HG03469 (cell line): ENCODE measurements at regions not wholly inside any gene's neighbourhood (a gene's known extent, or its start where the extent isn't known, plus 50 kb on each side); places are given as distances from the start of the nearest gene placed in this dataset.

ENCODE experiments used
- ATAC-seq: cut with Tn5 transposase; IDR thresholded peaks from one replicate; pipeline ENCODE4 v1.9.1; 2021; ENCODE audit warnings: mild to moderate bottlenecking, moderate library complexity, moderate number of reproducible peaks; ENCODE audit not compliant: unreplicated experiment

DNA sequence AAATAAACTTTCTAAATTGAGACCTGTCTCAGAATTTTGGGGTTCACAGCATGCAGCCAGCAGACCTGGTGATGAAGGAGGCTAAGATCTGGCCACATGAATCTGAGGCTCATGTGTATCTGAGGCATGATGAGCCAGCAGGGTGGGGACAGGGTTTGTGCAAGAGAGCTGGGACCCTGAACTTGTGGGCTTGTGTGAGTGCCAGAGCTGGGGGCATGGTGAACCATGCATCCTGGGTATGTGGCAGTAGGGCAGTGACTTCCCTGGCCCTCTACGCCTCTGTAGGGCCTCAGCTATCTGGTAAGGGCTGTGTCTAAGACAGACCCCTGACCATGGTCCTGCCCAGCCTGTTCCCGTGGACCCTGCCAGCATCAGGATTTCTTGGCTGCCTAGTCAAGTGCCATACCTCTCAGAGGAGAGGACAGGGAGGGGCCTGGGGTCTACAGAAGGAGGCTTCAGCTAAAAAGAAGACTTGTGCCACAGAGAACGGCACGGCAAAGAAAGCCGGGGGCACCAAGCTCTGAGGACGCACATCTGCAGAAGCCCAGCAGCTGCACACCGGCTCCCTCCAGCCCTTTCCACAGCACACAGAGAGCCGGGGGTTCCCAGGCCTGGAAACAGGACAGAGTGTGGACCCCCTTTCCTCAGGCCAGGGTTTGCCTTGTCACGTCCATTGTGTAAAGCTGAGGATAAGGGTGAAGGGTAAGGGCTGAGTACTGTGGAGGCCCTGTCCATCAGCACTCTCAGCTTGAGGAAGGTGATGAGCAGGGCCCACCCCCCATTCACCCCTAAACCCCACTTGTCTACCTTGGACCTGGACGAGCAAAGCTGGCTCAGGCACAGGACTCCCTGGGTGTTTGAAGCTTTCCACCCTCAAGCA, 130.1 kb downstream of the MRPL36 start:
- ATAC-seq = no peak

DNA sequence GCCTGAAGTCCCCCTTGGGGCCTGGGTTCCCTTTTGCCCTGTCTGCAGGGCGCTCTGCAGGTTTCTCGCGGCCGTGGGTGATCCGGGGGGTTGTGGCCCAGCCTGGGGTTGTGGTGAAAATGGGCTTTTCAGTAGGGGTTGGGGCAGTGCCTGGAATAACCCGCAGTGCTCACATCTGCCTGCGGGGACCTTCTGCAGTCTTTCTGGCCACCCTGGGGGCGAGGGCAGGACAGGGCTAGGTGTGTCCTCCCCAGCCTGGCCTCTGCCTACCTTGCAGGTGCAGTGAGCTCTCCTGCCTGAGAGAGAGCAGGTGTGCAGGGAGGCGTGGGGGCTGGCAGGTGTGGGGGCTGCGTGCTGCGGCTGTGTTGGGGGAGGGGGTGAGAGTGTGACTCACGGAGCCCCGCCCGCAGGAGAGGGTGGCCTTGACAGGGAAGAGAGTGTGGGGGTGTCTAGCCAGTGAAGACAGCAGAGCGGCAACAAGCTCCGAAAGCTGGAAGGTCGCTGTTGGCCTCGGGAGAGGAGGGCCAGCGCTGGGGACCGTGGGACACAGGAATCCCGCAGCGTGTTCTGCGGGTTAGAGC, 131.4 kb downstream of the MRPL36 start:
- ATAC-seq = no peak

DNA sequence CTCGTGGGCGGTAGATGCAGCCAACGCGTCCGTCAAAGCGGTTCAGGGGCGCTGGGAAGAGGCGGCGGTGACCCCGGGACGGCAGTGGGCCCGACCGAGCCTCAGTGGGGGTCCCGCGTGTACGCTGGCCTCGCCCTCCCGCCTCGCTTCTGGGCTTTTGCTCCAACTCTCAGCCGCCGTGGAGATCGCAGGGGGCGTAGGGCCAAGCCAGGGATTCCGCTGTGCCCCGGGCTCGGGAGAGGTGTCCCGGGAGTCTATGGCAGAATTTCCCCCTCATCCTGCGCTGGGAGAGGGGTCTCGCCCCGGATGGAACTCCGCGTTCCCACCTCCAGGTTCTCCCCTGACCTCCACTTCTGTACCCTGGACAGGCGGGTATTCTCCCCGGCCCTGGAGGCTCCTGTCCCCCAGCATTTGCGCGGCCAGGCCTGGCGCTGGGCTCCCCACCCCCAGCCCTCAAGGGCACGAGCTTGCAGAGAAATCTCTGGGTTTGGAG, 131.9 kb downstream of the MRPL36 start:
- no peak for ATAC-seq

- ATAC-seq = no peak
Observed at GRCh38 chr5:1666812-1667588, 132.6 kb downstream of the MRPL36 start.

DNA sequence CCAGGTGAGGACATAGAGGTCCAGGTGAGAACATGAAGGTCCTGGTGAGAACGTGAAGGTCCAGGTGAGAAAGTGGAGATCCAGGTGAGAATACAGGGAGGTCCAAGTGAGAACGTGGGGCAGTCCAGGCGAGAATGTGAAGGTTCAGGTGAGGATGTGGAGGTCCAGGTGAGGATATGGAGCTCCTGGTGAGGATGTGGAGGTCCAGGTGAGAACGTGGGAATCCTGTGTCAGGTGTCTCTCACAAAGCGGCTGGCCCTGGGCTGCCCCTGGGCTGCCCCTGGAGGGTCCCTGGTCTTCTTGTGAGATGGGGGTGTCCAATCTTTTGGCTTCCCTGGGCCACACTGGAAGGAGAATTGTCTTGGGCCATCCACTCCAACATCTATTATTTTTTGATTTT, 133.4 kb downstream of the MRPL36 start:
- ATAC-seq = no peak

DNA sequence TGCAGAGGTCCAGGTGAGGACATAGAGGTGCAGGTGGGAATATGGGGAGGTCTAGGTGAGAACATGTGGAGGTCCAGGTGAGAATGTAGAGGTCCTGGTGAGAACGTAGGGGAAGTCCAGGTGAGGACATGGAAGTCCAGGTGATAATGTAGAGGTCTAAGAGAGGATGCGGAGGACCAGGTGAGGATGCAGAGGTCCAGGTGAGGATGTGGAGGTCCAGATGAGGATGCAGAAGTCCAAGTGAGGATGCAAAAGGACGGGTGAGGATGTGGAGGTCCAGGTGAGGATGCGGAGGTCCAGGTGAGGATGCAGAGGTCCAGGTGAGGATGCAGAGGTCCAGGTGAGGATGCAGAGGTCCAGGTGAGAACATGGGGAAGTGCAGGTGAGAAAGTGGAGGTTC, 133.8 kb downstream of the MRPL36 start:
- no peak for ATAC-seq

GRCh38 chr5:1665231-1665630, 134.4 kb downstream of the MRPL36 start:
- ATAC-seq = no peak

GRCh38 chr5:1663186-1663585, 136.5 kb downstream of the MRPL36 start:
- ATAC-seq = no peak

DNA sequence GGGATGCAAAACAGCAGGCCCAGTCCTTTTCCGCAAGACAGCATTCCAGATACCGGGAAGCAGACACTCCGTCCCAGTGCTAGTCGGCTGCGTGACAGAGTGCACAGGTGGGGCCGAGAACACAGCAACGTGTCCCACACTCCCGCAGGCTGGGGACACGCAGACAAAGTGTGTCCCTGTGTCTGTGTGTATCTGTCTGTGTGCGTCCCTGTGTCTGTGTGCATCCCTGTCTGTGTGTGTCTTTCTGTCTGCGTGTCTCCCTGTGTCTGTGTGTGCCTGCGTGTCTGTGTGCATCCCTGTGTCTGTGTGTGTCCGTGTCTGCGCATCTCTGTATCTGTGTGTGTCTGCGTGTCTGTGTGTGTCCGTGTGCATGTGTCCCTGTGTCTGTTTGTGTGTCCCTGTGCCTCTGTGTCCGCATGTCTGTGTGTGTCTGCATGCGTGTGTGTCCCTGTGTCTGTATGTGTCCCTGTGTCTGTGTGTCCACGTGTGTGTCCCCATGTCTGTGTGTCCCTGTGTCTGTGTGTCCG, 137.0 kb downstream of the MRPL36 start:
- no peak for ATAC-seq

- no peak for ATAC-seq
Observed at GRCh38 chr5:1661831-1662558, 137.6 kb downstream of the MRPL36 start.

DNA sequence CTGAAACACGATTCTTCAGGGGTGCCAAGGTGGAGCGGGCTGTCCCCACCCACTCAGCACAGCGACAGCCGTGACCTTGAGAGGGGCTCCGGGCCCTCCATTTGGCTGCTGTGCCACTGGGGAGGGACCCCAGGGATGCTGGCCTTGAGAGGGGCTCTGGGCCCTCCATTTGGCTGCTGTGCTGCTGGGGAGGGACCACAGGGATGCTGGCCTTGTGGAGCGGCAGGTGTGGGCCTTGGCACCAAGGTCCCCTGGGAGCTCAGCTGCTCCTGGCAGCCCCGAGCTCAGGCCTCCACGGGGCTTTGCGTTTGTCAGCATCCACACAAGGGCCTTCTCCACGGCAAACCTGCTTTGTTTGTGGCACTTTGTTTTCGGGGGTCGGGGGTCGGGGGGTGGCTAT, 137.6 kb upstream of the LPCAT1 start:
- no peak for ATAC-seq

- ATAC-seq = no peak
Observed at GRCh38 chr5:1660511-1660910, 136.8 kb upstream of the LPCAT1 start.

DNA sequence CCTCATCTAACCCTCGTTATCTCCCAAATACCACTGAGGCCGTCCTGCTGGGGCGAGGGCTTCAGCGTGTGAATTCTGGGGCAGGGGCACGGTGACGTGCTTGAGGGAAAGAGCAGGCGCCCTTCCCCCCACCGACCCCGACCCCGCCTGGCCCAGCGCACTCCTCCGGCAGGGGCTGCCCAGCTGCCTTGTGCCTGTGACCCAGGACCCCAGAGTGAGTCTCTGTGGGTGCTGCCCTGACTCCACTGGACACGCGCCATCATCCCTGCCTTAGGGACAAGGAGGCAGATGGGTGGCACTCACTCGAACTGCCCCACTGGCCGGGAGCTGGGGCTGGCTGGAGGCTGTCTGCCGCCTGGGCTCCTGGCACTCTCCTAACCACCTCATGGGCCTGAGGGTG, 136.2 kb upstream of the LPCAT1 start:
- no peak for ATAC-seq

DNA sequence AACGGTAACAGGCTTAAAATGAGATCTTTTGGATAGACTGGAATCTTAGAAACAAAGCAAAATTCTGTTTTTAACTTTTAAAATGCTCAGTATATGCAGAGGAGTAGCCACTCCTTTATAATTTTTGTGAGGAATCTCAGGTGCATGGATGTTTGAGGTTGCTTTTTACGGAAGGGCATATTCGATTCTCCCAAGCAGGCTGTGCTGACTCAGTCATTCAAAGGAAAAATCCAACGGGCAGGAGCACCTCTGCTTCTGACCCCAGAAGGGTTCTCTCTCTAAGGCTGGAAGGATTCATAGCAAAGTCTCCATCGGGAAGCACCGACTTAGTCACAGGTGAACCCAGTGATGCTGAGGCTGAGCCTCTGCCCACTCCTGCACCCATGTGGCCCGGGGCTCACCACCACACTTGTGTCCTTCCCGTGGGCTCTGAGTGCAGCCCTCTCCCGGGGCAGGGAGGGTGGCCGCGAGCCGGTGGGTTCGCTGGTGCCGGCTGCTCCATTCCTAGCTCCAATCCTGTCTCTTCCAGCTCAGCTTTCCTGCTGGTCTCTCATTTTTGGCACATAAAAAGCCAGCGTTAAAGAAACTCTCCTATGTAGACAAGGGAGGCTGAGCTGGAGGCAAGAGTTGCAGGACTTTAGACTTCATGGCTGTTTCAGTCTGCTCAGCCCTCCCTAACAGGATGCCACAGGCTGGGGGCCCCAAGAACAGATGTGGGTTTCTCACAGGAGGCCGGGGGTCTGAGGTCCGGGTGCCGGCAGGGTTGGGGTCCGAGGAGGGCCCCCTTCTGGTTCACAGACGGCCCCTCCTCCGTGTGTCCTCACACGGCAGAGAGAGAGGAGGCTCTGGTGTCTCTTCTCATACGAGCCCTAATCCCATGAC, 135.6 kb upstream of the LPCAT1 start:
- no peak for ATAC-seq

GRCh38 chr5:1658665-1659064, 134.9 kb upstream of the LPCAT1 start:
- ATAC-seq = no peak

DNA sequence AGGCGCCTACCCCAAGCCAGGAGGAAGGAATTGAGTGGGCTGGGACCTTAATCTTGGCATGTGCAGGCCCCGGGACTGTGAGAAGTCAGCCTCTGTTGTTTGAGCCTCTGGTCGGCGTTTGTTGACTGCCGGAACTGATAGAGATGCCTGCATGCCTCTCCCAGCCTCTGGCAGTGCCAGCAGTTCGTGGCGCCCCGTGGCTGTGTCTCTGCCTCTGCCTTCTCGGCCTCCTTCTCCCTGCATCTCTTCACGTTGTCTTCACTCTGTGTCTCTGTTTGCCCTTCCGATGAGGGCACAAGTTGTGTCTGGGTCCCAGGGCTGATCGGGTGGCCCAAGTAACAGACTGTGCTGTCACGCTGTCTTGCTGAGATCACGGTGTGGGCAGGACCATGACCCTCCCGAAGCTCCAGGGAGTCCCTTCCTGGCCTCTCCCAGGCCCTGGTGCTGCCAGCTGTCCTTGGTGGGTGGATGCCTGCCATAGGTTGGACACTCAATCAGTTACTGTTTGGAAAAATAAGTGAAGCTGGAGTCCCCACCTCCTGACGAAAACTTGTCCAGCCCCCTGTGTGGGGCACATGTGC, 133.5 kb upstream of the LPCAT1 start:
- ATAC-seq = no peak

DNA sequence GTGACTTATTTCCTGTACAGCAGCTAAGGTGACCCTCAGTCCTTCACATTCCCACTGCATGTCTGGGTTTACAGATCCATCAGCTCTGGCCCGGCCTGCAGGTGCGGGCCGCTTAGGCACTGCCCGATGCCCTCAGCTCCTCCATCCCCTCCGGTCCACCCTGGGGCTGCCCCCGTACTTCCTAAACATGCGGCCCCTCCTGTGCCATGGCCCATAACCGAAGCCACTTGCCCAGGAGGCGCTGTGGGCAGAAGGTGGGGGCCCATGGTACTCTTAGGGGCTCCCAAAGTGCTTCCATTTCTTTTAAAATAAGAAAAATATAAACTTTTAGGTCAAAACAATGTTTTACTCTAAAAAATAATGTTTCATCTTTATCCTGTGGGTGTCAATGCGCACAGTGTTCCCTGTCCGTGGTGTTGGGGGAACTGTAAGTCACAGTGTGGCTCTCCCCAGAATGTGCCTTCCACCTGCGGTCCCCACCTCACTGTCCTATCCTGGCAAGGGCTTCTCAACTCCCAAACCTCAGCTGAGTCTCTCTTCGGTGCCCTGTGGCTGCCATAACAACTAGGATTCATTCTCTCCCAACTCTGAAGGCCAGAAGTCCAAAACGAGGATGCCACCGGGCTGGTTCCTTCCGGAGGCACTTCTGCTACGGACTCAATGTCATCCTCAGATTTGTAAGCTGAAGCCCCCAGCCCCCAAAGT, 132.7 kb upstream of the LPCAT1 start:
- no peak for ATAC-seq

- no peak for ATAC-seq
Observed at GRCh38 chr5:1655496-1656270, 131.9 kb upstream of the LPCAT1 start.
